HEK293 (cell line): ENCODE measurements at regions not wholly inside any gene's neighbourhood (a gene's known extent, or its start where the extent isn't known, plus 50 kb on each side); places are given as distances from the start of the nearest gene placed in this dataset.

Source experiments
- CTCF ChIP-seq: fragments of 450-650 bp; formaldehyde crosslinking; IDR thresholded peaks from 2 replicates; pipeline ENCODE4 v1.5.1; 2016; ENCODE audit warnings: missing biosample characterization, missing genetic modification characterization
- ELK4 ChIP-seq: IDR thresholded peaks from 2 replicates; pipeline ENCODE4 v1.6.1; 2011; ENCODE audit warnings: mild to moderate bottlenecking, low read depth, low read length, borderline replicate concordance
- ZNF280C ChIP-seq: fragments of 450-650 bp; formaldehyde crosslinking; IDR thresholded peaks from 2 replicates; pipeline ENCODE4 v1.5.1; 2016; ENCODE audit warnings: missing biosample characterization, missing genetic modification characterization

- no peak for TF ChIP-seq ZNF280C (tag by site-specific recombination)
- TF ChIP-seq CTCF (tag by site-specific recombination) = no peak
- no peak for TF ChIP-seq ELK4
Observed at GRCh38 chr10:8455181-8455580, 400.7 kb downstream of the GATA3 start.
